ENCODE measurements at regions not wholly inside any gene's neighbourhood (a gene's known extent, or its start where the extent isn't known, plus 50 kb on each side); places are given as distances from the start of the nearest gene placed in this dataset.

DNA sequence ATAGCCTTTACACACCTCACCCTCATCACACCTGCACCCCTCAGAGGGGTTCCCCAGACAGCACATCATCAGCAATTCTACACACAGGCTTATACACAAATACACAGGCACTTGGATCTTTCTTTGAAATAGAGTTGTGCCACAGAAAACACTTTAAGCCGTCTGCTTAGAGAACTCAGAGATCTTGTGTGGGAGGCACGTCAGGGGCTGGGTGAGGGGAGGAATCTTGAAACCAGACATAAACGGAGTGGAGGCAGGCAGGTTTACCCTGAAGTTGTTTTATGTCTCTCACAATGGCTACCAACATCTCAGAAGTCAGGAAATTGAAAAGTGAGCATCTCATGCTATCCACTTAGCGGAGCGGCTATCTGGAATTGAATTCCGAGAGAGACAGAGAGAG is 151.9 kb upstream of the GJB5 start:
- H3K27ac ChIP-seq: no peak overlapping the region
- H3K4me1 ChIP-seq: no peaks in the 10 kb centered on the region
- intact Hi-C loops (cut with DNase I): no loop called here
- H3K4me3 ChIP-seq: no peak overlapping the region
- DNase-seq: no peak
- H3K9me3 ChIP-seq: no peaks in the 10 kb centered on the region
- TF ChIP-seq, protein P1, sequence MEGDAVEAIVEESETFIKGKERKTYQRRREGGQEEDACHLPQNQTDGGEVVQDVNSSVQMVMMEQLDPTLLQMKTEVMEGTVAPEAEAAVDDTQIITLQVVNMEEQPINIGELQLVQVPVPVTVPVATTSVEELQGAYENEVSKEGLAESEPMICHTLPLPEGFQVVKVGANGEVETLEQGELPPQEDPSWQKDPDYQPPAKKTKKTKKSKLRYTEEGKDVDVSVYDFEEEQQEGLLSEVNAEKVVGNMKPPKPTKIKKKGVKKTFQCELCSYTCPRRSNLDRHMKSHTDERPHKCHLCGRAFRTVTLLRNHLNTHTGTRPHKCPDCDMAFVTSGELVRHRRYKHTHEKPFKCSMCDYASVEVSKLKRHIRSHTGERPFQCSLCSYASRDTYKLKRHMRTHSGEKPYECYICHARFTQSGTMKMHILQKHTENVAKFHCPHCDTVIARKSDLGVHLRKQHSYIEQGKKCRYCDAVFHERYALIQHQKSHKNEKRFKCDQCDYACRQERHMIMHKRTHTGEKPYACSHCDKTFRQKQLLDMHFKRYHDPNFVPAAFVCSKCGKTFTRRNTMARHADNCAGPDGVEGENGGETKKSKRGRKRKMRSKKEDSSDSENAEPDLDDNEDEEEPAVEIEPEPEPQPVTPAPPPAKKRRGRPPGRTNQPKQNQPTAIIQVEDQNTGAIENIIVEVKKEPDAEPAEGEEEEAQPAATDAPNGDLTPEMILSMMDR (IDR thresholded peaks at IDR 0.05): no peak
- H3K36me3 ChIP-seq: no peaks in the 10 kb centered on the region
- H3K27me3 ChIP-seq (ENCODE audit: low read depth): peaks cover 9% of the 10 kb centered on the region
- ATAC-seq: no peak

DNA sequence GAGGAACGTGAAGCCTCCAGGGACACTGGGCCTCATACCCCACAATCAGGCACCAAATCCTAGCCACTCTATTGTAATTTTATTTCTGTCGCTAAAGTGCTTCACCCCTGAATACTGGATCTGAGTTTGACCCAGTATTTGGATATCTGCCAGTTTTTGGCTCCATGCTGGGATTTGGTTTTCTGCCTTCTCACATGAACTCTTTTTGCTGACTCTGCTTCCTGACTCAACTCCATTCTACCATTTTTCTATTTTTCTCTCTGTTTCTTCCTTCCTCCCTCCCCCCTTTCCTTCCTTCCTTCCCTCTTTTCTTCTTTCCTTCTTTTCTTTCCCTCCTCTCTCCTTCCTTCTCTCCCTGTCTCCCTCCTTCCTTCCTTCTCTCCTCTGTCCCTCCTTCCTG is 151.3 kb upstream of the GJB5 start:
- Histone ChIP-seq H3K4me1 (no peaks in the 10 kb centered on the region), H3K27me3 (ENCODE audit: low read depth) (peaks cover 9% of the 10 kb centered on the region), H3K9me3 (no peaks in the 10 kb centered on the region), H3K4me3 (no peak overlapping the region), H3K27ac (no peak overlapping the region), H3K36me3 (no peaks in the 10 kb centered on the region)
- ATAC-seq (no peak), DNase-seq (no peak)
- TF ChIP-seq, protein P1 (IDR thresholded peaks at IDR 0.05): no peak
- intact Hi-C loops (cut with DNase I): no loop called here

DNA sequence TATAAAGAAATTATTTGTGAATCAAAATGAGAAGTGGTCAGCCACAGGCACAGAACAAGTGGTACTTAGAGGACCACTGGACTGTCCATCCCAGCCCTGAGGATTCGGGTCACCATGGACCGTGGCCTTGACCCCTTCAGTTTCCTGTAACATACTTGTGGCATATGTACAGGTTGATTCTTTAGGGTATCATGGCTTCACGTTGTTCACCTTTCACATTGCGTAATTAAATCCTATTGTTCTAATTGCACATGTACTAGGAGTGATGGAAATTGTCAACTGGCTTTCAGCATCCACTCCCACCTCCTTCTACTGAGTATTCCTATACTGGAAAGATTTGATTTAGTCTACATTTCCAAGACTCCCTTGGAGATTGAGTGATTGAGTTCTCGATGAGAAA is 148.3 kb upstream of the GJB5 start:
- DNase-seq: no peak

DNA sequence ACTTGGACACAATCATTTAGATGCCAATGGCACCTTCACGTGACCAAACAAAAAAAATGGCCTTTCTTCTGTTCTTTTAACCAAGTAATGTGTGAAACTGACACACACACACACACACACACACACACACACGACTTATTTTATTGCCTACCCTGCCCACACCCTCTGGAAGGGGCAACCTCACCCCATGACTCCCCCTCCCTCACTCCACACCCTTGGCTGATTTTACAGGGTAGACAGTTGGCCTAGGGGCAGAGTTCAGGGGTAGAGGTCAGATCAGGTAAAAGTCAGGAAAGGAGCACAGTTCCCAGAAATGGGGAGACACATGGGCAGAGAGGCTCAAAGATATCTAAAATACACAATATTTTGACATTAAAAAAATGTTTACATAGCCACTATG is 144.8 kb upstream of the GJB5 start:
- TF ChIP-seq, protein P1 (IDR thresholded peaks at IDR 0.05): no peak
- H3K4me3 ChIP-seq: no peak overlapping the region
- no peaks in the 10 kb centered on the region for H3K9me3 ChIP-seq
- H3K27me3 ChIP-seq (ENCODE audit: low read depth): peaks cover 5% of the 10 kb centered on the region
- intact Hi-C loops (cut with DNase I): no loop called here
- no peak for ATAC-seq
- H3K27ac ChIP-seq: no peak overlapping the region
- DNase-seq: no peak
- H3K36me3 ChIP-seq: no peaks in the 10 kb centered on the region
- no peaks in the 10 kb centered on the region for H3K4me1 ChIP-seq

More for the DNA sequence above, 148.3 kb upstream of the GJB5 start:
- Histone ChIP-seq H3K27ac (no peak overlapping the region), H3K9me3 (no peaks in the 10 kb centered on the region), H3K27me3 (ENCODE audit: low read depth) (no peaks in the 10 kb centered on the region), H3K4me1 (no peaks in the 10 kb centered on the region), H3K4me3 (no peak overlapping the region), H3K36me3 (no peaks in the 10 kb centered on the region)
- TF ChIP-seq, protein P1 (IDR thresholded peaks at IDR 0.05): no peak
- intact Hi-C loops (cut with DNase I): no loop called here
- no peak for ATAC-seq

DNA sequence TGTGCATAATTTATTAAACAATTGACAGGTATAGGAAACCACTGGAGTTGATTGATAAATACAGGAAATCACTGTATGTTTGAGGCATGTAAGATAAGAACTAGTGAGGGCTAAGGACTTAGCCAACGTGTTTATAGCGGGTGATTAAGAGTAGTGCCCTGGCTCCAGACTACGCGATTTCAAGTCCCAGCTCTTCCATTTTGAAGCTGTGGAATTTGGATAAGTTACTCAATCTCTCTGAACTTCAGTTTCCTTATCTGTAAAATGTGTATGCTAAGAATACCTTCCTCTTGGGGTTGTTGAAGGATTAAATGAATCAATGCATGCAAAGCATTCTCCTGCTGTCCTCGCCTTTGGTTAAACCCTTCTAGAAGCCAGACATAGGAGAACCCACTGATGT is 143.3 kb upstream of the GJB5 start:
- TF ChIP-seq, protein P1 (IDR thresholded peaks at IDR 0.05): no peak
- no peaks in the 10 kb centered on the region for H3K36me3 ChIP-seq
- no peaks in the 10 kb centered on the region for H3K9me3 ChIP-seq
- ATAC-seq (no peak), DNase-seq (no peak)
- intact Hi-C loops (cut with DNase I): no loop called here
- H3K27me3 ChIP-seq (ENCODE audit: low read depth): peaks cover 8% of the 10 kb centered on the region
- H3K4me1 ChIP-seq: no peaks in the 10 kb centered on the region
- H3K4me3 ChIP-seq: no peak overlapping the region
- no peak overlapping the region for H3K27ac ChIP-seq

All from lower lobe of right lung (tissue), 2 donors.